Kidney capillary endothelial cell (primary cell): ENCODE measurements at regions not wholly inside any gene's neighbourhood (a gene's known extent, or its start where the extent isn't known, plus 50 kb on each side); places are given as distances from the start of the nearest gene placed in this dataset.
"Not testable (repeated sequence)": the region's sequence is repeated elsewhere in the genome, so short reads cannot be mapped to it uniquely, and the experiment has no call there.

ENCODE experiments used
- DNase-seq: peaks from one replicate; pipeline ENCODE4 v3.0.0-alpha.2; 2018; ENCODE audit warnings: low spot score

DNA sequence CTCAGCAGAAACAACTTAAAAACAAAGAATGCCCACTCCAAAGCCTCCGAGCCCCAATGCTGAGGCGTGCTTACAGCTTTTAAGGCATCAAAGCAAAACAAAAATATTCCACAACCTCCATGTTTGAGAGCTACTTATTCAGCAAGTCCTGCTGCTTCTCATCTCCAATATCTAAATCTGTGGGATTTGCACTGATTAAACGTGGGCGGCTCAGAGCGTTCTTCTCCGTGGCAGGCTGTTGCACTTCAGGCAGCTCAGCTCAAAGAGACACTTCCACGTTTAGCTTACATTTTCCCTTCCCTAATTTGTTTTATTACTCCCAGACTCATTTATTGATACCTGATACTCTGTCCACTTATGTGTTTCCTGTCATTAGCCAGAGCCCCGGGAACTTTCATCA lies 282.6 kb upstream of the MCTP2 start:
- no peak for DNase-seq

- DNase-seq, result peak; percentile 40
These were observed 287.8 kb upstream of the MCTP2 start for GRCh38 chr15:93943586-93943985.

DNA sequence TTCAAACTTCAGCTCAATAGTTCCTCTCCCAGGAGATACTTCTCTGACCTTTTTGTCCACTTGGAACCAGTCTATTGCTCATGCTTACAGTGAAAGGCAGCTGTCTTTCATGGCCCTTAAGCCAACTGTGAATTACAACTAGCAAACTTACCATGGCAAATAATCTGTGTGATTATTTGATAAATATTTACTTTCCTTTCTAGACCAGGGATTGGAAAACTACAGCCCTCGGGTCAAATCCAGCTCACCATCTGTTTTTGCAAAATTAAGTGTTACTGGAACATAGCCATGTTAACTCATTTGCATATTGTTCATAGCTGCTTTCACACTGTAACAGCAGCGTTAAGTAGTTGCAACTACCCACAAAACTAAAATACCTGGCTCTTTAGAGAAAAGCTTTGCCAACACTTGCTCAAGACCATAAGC lies 289.1 kb upstream of the MCTP2 start:
- DNase-seq, result peak; percentile 9

DNA sequence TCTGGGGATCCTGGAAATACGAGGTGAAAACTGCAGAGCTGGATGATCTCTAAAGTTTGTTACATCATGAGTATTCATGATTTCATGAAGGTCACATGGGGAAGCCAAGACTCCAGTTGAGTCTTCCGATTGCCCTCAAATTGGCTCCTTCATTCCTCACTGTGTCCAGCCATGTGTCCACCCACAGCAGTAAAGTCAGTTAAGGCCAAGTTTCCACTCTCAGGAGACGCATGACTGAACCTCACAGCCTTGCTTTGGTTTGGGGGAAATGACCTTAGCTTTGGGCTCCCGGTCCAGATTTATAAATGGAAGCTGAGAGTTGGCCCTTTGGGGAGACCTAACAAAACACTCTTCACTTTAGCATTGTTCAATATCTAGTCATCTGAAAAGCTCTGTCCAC lies 289.7 kb upstream of the MCTP2 start:
- DNase-seq, result no peak

GRCh38 chr15:93940226-93940625 lies 291.1 kb upstream of the MCTP2 start:
- DNase-seq, result no peak

- DNase-seq, result no peak
These were observed 299.1 kb upstream of the MCTP2 start for GRCh38 chr15:93932164-93932776.

DNA sequence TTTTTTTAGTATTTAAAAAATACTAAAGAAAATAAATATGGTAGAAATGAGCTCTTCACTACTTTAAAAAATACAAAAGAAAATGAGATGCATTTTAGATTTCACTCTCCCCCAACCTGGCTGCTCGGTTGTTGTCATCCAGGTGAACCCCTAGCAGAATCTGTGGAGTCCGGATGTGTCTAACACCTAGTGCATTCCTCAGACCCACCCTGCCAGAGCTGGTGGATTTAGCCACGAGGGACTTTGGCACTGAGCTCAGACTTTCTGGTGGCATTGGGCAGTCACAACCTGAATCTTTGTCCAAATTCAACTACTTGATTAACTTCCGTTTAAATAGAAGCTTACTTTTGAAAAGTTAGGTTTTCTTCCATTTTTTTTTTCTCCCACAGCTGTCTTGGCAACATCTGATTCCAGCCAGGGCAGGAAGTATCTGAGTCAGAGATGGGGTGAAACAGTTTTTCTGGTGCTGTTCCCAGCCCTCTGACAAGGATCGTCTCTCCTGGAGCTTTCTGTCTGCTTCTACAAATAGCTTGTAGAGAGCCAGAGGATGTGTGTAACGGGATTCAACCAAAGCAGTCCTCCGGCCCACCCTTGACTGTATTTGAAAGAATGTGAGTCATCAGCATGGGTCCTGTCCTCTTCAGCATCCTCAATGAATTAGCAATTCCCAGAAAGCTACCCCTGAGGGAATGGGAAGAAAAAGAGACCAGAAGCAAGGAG lies 301.8 kb upstream of the MCTP2 start:
- DNase-seq, result peak; percentile 63

GRCh38 chr15:93920204-93920603 lies 311.2 kb upstream of the MCTP2 start:
- DNase-seq, result no peak

GRCh38 chr15:93918801-93919200 lies 312.6 kb upstream of the MCTP2 start:
- DNase-seq, result not testable (repeated sequence)

DNA sequence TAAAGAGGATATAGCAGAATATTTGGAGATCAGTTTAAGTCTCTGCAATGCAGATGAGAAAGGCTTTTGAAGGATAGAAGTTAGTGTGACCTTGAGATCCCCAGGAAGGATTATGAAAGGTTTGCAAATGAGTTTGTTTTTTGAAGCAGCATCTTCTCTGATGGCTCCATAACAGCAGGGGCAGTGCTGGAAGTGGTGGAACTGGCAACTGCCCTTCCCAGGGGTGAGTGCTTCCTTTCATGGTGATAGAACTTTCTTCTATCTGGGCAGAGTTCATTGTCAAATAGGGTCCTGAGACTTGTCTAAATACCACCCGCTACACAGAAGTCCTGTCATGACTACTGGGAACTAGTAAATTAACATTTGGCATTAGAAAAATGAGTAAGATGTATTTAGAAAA lies 314.2 kb upstream of the MCTP2 start:
- DNase-seq, result no peak

DNA sequence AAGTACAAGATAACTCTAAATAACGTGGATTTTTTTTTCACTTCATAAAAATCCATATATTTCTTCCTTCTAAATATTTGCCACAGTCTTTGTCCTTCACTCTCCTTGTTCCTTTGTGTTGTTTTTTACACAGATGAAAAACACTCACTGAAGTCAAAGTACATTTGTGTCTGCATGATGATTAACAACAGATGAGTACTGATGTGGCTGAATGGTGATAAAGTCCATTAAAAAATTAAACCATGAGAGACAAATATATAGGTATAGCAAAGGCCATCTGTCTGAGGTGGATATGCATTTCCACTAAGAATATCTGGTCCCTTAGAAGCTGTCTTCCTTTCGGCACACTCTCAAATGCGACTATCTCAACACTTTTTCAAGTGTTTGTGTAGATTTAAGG lies 317.5 kb upstream of the MCTP2 start:
- DNase-seq, result no peak

- DNase-seq, result no peak
These were observed 318.1 kb upstream of the MCTP2 start for GRCh38 chr15:93913310-93913709.

DNA sequence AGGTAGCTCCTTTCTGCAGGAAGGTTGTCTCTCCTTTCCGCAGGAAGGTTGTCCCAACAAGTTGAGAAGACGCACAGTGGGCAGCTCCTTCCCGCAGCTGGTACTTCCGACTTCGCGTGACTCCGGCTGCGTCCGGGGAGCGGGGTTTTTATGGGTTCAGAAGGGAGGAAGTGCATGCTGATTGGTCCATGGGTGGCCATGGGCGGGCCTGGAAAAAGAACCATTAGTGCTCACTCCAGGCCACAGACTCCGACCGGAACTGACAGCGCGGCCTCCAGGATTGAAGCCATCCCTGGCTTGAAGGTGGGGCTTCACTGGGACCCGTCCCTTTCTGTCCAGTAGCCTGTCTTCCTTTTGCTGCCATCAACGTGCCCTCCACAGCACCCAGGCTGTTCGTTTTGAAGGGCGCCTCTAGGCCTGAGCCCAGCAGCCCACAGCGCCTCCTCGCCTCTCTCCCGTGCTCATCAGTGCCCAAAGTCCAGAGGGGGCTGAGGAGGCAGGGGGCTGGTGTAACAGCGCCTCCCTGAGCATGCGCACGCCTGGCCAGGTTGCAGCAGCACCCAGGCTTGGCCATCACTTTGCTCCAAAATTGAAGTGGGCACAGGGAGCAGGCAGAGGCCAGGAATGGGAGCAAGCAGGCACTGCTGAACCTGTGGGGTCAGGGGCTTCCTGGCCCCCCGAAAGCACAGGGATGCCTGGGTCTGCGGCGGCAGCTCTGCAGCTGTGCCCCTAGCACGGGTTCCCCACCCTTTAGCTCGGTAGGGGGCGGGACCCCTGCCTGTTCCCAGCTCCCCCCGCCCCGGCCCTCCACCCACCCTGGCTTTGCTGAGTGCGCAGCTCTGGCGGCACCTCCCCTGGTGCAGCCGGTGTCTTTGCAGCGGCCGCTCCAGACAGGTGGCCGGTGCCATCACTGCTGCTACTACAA lies 330.6 kb upstream of the MCTP2 start:
- no peak for DNase-seq

- no peak for DNase-seq
These were observed 331.5 kb upstream of the MCTP2 start for GRCh38 chr15:93899817-93900216.

- no peak for DNase-seq
These were observed 334.0 kb upstream of the MCTP2 start for GRCh38 chr15:93897377-93897776.

DNA sequence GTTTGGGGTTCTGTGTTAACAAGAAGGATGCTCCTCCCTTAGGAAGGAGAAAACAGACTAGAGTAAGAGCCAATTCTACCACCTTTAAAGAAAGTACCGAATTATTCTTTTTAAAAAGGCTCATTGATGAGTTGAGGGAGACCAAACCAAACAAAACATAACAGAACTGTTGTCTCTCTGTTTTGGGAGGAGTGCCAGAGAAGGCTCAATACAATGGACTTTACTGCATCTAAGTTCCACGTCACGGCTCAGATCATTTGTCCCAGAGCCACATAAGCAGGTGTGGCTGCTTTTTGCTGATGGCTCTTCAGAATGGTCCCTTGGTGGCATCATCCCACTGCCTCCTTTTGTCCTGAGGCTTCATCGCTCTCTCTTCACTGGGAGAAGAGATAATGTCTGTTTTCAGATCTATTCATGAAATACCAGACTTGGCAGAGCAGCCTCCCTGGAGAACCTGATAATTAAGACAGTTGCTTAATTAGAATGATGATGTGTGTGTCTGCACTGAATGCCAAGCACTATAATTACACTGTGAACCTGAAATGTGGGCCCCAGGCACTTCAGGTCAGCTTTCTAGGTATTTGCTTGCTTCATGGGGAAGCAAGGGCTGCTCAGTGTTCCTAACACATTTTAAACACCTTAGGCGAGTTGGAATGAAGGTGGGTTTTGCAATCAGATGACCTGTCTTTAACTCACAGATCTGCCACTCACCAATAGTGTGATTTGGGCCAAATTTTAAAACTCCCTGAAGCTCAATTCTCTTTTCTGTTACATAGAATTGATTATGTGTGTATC lies 335.2 kb upstream of the MCTP2 start:
- DNase-seq, result no peak

DNA sequence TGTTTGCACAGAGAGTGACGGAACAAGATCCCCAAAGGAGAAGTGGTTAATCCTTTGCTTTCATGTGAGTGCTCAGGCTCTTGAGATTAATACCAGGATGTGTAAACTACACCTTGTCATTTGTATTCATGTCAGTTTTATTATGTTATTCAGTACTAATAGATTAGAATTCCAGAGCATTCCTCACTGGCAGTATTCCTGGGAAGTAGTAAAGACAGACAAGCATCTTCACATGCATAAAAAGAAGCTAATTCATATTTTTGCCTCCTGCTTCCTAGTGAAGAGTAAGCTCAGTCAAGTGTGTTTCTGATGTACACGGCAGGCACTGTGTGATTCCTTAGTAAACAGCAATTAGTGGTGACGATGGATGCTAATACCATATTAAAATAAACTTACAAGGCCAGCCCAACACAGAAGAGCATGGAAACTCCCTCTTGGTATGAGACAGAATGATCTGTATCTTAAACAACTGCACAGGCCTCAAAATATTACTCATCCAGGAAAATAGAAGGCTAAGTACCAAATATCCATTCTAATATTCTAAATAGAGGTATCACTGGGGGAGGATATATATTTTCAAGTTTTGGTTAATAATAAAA lies 336.8 kb upstream of the MCTP2 start:
- DNase-seq, result no peak

DNA sequence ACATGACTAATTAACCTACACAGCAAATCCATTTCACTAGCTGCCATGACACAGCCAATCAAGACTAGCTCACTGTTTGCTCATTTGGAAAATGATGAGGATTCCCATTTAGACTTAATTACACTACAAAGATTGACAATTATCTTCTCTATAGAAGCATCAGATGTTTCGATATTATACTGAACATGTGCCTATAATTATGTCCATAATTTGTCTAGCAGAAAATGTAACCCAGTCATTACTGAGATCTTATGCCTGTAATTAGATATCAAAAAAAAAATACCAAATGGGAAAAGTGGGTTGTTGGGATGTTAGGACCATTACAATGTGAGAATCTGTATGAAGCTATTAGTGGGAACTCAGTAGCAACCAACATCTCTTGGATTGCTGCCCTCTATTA lies 344.2 kb upstream of the MCTP2 start:
- no peak for DNase-seq

GRCh38 chr15:93882779-93883178 lies 348.6 kb upstream of the MCTP2 start:
- no peak for DNase-seq

DNA sequence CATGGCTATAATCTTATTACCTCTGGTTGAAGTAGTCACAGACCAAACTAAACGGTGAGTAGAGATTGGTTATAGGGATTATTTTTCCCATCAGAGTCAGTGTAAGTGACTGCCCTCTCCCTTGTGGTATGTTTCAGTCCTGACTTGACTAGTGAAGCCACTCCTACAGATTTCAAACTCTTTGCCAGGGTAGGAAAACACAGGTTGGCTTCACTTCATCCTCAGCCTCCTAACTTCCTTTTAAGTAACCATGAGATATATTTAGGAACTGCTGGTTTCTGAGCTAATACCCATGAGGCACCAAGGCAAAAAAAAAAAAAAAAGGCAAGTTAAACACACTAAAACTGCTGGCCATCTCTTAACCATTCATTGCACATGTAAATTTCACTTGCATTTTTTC lies 349.2 kb upstream of the MCTP2 start:
- no peak for DNase-seq

DNA sequence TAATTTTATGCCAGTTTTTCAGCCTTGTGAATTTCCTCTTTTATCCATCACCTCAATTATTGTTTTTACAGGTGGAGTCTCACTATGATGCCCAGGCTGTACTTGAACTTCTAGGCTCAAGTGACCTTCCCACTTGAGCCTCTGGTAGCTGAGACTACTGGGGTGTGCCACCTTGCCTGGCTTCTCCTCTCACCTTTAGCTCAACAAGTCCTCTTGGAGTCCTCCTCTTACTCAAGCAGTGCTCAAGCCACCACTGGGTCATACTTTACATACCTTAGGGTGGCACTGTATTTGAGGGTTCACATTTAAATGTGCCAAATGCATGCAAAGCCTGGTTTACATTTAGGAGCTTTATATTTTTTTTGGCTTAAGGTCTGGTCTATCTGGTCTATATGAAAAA lies 350.1 kb upstream of the MCTP2 start:
- DNase-seq, result no peak

DNA sequence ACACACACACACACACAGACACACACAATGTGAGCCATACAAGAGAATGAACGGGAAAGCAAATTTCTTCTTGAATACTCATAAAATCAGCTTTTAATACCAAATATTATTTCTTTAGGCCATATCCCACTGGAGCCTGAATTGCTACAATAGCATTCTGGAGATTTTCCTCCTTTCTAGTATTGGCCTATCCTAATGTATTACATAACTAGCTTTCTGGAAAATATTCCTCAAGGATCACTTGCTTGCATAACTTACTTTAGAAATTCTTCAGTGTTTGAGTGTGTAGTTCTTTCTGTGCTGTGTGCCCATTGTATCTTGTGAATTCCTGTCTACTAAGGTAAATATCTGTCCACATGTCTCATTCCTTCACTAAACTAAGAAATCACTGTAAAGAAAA lies 351.0 kb upstream of the MCTP2 start:
- DNase-seq, result no peak
